Fibroblast of the conjunctiva (primary cell): ENCODE measurements at regions not wholly inside any gene's neighbourhood (a gene's known extent, or its start where the extent isn't known, plus 50 kb on each side); places are given as distances from the start of the nearest gene placed in this dataset.
"Not testable (repeated sequence)": the region's sequence is repeated elsewhere in the genome, so short reads cannot be mapped to it uniquely, and the experiment has no call there.

ENCODE experiments used
- DNase-seq: peaks from one replicate; pipeline ENCODE4 v3.0.0-alpha.2; 2010; ENCODE audit warnings: low read depth

DNA sequence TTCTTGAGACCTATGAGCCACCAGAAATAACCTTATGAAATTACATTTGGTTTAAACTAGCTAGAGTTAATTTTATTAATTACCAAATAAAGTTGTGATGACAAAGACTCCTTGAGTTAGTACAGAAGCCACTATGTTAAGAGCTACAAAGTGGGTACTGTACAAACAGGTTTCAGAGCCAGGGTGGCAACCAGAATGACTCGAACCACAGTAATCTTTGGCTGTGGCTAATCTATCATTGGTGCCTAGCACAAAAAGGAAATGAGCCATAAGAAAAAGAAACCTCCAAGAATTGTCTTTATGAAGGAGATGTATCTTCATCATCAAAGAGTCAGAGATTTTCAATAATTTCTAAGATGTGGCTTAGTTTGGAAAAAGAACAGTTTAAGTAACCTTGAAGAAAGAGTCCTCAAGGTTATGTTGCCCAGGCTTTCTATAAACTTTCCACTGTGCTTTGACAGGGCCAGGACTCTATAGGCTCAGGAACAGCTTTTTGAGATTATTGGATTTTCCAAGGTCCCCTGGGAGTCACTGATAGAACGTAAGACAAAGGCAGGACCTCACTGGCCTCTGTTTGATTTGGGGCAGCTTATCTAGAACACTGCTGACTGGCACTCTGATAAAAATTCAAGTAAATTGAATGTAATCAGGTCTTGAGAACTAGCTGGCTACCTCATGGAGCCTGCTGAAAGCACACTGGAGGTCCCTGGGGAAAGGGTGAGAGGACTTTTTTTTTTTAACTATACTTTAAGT lies 777.7 kb downstream of the STIM2 start:
- DNase-seq = no peak

DNA sequence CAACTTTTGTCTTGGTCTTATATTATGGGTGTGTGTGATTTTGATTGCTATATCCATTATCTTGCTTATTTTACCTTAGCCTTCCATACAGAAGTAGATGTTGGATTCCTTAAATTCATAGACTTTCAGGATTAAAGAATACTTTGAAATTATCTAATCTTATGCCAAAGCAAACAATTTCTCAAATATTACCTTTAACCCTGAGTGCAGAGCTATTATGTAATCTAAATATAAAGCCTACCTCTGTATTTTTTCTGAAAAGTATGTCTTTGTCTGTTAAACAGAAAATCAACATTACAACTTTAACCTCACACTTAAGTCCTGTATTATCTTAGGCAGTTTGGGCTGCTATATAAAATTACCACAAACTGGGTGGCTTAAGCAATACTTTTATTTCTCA lies 782.5 kb downstream of the STIM2 start:
- DNase-seq = no peak

DNA sequence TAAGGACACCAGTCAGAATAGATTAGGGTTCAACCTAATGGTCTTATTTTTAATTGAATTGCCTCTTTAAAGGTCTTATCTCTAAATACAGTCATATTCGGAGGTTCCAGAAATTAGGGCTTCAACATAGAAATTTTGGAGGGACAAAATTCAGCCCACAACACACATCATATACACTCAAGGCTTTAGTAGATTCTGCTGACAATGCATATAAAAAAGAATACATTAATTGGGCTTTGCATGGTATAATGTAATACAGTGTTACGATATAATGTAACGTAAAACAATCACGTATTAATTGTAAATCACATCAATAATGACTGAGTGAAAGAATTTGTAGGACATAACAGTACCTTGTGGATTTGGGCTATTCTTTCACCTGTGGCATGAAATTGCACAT lies 787.8 kb downstream of the STIM2 start:
- DNase-seq = no peak

DNA sequence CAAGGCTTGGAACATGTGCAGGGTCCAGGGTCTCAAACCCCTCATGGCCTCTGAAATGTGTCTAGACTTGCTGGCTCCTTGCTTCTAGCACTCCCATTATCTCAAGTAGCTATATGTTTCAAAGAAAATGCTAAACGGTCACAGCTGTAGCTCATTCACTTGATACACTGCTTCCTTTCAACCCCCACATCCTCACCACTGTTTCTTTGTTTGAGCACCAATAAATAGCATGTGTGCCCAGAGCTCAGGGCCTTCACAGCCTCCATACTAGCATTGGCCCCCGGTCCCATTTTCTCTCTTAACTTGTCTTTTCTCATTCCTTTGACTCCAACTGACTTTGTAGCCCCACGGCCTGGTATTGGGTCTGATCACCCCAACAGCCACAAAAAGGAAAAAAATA lies 801.8 kb downstream of the STIM2 start:
- DNase-seq = no peak

DNA sequence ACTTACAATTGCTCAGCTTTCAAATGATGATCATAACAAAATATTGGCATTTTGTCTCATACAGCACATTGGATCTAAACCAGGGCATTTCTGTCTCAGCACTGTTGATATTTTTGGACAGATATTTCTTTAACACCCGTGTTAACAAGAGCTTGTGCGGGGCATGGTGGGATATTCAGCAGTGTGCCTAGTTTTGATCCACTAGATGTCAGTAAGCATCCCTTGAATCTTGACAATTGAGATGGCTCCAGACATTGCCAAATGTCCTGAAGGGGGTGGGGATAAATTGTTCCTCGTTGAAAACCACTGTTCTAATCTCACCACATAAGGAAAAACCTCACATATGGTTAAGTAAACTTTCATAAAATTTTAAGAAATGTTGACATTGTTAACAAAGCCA lies 806.3 kb downstream of the STIM2 start:
- DNase-seq = no peak

DNA sequence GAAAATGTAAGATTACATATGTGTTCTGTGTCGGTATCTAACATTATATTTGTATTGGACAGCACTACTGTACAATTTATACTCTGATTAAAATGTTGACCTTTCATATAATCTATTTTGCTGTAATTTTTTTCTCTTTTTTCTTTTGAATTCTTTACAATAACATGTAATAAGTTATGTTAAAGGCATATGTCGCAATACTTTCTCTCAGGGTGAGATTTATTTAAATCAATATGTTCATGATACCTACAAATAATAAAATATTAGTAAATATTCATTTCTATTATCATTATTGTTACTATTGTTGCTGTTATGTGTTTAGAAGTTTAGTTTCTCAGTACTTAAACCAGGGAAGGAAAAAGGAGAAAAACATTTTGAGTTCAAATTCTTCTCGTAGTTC lies 807.4 kb downstream of the STIM2 start:
- DNase-seq = no peak

DNA sequence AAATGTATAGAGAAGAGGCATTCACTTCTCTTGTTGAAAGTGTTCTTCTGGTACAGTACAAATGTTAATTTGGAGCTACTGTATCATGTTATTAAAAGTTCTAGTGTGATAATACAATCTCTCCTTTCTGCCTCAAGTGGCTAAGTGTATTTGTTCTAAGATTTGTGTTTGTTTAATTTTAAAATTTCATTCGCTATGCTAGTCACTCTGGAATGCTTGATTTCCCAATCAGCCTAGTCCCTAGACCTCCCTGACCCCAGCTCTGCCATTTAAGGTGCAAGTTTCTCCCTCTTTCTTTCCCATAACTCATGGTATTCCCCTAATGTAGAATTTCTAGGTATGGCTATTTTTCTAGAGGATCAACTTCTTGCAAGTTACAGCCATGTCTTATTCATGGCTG lies 817.4 kb downstream of the STIM2 start:
- DNase-seq = no peak

DNA sequence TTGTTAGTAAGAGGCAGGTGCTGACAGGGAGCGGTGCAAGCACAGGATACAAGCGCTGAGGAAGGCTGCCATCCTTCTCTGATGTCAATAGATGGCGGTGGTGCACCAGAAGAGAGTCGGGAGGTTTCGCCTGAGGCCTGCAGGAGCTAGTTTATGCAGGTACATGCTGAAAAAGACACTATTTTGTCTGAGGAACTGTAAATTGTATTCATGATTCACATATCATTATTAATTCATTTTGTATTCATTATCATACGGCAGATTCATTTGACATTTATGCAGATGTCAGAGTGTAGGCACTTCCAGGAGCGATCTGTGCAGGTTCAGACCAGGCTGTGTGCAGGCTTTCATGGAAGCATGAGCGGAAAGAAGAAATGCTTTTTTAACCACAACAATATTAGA lies 824.0 kb downstream of the STIM2 start:
- DNase-seq = peak; percentile 29

DNA sequence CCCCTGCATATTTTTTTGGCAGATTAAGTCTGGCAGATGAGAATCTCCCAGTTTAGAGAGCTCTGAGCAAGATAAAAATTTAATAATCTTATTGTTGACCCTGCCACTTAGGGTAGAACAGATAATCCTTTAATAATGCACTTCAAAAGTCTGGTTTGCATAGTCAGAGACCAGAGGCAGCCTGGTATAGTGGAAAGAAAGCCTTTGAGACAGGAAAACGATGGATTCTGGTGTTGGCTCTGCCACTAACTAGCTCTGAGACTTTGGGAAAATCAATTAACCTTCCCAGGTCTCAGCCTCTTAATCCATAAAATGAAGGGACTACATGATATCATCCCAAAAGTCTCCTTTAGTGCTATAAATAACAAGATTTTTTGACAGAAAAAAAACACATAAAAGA lies 824.5 kb downstream of the STIM2 start:
- no peak for DNase-seq

DNA sequence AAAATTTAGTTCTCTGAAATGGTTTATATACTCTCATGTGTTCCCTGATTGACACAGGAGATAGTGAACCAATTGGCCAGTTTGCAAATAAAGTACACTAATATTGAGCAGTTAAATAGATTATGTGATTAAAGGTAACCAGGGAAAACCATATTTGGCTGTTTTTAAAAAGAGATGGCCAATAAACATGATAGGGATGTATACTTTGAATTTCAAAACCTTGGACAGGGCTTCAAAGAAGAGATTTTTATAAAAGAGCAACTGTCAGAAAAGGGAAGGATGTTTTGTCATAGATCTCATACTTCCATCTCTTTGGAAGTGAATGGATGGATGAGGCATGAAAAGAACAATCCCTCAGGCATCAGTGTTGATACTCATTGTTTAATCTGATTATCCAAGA lies 825.3 kb downstream of the STIM2 start:
- DNase-seq = no peak

DNA sequence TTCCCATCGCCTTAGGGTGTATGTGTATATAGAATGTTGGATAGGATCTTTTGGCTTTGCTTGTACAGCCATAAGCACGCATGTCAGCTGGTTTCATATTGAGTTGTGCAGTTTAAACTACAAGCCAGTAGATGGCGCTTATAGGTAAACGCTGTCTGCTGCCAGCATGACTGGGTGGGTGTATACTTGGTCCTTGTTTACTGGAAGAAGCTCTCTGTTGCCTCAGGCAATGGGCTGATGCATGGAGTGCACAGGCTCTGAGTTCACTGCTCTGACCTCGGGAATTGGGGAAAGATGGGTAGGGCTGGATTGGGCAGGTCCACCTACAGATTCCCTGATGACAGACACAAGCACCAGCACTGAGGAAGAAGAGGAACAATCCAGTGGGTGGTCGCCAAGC lies 831.5 kb downstream of the STIM2 start:
- DNase-seq = peak; percentile 36

DNA sequence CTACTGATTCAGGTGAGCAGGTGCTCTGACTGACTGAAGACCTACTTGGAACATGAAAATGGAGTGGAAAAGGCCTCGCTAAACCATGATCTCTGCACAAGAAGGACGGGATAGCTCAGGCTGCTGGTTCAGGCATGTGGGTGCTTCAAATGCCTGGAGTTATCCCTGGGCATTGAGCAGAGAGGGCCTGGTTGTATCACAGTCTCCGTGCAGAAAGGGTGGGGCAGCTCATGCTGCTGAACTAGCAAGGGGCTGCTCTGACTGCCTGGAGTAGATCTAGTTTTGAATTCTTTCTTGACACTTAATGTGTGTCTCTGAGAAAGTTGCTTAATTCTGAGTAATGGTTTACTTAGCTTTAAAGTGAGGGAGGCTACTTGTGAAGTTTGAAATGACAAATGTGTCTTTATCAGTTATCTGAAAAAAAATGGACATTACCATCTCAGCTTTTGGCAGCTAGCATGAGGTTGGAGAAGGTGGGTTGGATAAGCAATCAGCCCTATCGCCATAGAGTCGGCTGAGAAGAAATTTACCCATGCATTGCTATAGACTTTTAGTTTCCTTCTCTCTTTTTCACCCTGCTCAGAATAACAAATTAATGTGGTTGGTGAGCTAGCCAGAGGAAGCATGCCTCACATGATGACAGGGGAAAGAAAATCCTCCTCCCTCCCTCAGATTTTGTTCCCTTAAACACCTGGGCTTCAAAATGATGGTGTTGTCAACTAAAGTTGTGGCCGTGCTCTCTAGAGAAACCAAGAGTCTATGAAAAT lies 832.4 kb downstream of the STIM2 start:
- no peak for DNase-seq

DNA sequence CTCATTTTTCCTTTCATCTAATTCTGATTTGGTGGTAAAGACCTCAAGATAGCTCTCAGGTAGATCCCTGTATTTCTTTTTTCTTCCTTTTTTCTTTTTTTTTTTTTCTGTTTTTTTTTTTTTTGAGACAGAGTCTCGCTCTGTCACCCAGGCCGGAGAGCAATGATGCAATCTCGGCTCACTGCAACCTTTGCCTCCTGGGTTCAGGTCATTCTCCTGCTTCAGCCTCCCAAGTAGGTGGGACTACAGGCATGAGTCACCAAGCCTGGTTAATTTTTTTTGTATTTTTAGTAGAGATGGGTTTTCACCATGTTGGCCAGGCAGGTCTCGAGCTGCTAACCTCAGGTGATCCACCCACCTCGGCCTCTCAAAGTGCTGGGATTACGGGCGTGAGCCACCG lies 835.6 kb downstream of the STIM2 start:
- not testable (repeated sequence) for DNase-seq

DNA sequence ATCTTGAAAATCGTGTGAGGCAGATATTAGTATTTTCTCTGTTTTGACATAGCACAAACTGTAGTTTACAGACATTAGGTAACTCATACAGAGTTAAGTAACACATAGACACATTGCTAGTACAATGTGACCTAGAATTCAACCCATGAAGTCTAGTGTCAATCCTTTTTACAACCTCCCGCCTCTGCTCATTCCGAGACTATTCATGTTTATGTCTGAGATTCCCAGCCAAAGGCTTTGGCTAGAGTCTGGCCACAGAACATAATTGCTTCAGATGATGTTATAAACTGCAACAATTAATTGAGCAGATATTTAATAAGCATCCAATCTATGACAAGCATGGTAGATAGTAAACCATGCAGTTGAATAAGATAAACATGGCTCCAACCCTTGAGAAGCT lies 841.0 kb downstream of the STIM2 start:
- DNase-seq = no peak

DNA sequence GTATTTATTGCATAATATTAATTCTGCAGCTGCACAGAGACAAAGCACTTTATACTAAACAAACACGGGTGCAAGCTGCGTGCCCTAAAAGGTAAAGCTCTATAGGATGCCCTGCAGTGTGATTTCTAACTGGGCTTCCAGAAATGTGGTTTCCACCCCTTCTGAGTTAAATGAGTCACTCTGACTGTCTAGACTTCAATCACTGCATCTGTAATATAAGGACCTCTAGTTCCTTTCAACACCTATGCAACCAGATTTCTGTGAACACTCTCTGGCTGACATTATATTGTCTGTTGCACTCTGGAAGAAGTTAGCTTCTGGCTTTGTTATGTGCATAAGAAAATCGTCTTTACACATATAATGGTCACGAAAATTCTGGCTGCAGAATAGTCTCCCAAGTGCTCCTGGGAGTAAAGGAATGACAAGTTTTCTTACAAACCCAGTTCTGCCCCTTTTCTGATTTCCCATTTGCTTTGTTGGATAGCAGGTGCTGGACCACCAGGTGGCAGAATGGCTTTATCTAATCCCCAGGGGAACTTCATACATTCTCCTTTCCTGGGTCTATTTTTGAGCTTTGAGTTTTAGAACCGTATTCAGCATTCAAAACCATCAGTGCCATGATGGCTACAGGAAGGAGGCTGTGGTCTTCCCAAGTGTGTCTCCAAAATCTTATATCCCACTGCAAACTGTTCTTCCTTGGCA lies 842.2 kb downstream of the STIM2 start:
- DNase-seq = no peak

DNA sequence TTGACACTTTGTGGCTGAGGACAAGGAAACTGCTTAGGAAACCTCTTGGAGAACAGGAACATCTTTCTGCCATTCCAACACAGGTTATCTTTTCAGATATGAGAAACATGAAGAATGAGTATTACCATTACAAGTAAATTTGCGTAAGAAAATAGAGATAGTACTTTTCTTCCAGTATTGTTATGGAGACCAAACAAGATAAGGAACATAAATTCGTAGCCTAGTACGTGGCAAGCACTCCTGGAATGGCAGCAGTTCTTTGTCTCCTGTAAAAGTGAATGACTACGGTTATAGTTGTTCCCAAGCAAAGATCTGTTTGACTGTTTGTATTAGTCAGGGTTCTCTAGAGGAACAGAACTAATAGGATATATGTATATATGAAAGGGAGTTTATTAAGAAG lies 843.1 kb downstream of the STIM2 start:
- DNase-seq = no peak

DNA sequence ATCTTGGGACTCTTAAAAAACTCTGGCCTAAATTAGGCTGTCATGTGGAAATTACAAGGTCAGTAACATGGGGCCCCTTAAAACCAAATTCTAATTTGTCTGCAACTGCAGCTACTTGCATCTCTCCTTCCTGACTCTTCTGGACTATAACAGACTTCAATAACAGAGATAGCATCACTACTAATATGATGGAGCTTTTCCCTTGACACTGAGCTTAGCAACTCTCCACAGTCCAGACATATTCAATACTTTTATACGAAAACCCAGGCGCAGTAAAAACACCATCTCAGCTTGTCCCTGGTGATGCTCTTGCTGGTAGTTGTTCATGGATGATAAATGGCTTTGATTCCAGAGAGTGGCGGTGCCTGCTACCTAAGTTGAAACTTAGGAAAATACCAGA lies 850.4 kb downstream of the STIM2 start:
- no peak for DNase-seq

DNA sequence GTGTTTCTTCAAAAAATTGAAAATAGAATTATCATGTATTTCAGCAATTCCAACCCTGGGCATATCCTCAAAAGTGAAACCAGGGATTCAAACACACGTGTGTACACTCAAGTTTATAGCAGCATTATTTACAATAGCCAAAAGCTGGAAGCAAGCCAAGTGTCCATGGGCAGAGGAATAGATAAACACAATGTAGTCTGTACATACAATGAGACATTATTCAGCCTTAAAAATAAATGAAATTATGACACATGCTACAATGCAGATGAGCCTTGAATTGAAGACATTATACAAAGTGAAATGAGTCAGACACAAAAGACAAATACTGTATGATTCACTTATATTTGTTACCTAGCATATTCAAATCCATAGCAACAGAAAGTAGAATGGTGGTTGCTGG lies 853.4 kb downstream of the STIM2 start:
- no peak for DNase-seq

DNA sequence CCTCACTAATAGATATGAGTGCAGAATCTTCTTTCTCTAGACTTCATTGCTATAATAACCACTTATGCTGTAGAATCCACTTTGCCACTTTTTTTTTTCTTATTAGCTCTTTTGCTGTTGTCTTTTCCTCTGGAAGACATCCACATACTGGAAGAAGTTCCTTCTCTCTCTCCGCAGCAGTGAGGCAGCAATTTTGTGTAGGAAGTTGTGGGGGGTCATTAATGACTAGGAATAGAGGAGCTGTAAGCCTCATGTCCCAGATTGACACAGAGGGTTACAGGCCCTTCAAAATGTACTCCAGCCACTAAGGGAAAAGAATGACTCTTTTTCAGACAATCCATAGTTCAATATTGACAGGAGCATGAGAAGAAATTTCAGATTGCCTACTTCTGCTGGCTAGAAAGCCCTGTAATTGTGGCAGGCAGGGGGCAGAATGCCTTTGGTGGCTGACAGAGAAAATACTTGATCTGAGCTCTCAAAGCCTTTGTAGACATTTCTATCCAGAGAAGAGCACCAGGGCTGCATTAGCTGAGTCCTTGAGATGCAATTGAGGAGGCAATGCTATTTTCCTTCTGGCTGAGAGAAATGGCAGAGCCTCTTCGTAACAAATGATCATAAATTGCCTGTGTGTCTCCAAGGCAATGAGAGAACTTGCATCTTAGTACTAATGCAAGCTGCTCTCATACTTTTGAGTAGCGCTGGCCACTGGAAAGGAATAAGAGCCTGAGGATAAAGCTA lies 856.2 kb downstream of the STIM2 start:
- DNase-seq = no peak

DNA sequence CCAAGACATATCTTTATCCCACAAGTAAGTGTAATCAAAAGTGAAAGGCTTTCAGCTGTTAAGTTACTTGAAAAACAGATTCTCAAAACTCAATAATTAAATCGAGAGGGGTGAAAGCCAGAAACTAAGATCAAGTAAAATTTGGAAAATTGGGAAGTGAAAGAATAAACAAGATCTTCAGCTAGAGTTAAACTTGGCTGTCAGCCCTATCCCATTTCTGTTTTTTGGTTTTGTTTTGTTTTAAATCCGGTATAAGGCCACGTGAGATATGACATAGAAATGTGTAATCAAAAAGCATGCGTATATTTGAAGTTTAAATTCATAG lies 856.8 kb downstream of the STIM2 start:
- no peak for DNase-seq

DNA sequence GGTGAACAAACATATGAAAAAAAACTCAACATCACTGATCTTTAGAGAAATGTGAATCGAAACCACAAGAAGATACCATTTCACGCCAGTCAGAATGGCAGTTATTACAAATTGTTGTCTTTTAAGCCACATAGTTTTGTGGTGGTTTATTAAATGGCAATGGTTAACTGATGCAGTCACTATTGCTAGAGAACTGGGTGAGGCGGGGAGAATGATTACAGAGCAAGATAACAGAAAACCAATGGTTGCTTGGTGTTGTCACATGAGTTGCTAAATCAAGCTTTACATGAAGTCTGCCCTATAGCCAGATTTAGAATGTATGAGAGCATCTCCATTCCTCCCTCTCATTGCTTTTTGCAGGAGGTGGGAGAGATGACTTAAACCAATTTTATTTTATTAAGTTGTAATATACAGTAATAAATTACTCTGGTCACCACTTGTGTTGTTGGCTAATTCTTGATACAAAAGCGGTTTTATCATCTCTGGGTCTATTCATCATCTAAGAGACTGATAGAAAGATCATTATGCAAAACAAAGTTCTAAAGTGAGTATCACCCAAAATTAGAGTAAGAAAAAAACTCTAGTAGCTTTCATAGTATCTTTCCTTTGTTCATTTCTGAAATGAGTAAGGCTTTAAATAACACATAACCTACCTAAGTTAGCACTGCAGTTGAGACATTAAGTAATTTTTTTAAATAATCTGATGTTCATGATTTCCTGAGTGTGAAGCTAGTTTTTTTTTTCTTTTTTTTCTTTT lies 859.5 kb downstream of the STIM2 start:
- DNase-seq = no peak

DNA sequence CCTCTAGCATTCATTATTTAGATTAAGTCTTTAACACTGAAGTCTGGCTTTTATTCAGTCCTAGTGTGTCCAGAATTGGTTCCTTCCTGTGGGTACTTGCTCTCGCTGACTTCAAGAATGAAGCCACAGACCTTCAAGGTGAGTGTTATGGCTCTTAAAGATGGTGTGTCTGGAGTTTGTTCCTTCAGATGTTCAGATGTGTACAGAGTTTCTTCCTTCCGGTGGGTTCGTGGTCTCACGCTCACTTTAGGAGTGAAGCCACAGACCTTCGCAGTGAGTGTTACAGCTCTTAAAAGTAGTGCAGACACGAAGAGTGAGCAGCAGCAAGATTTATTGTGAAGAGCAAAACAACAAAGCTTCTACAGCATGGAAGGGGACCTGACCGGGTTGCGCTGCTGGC lies 860.6 kb downstream of the STIM2 start:
- DNase-seq = no peak
